ENCODE measurements at regions not wholly inside any gene's neighbourhood (a gene's known extent, or its start where the extent isn't known, plus 50 kb on each side); places are given as distances from the start of the nearest gene placed in this dataset.
A peak's percentile ranks its signal among the peaks of the same experiment; 100 is the strongest.

- Histone ChIP-seq H3K36me3 (ENCODE audit: control insufficient read depth in 1 of 2, insufficient read depth in 2 of 2, low read length in 2 of 2) (no peaks in the 10 kb centered on the region), H2AK5ac (ENCODE audit: low read length) (no peak overlapping the region), H3K9ac (ENCODE audit: low read length) (no peak overlapping the region), H3K4ac (ENCODE audit: low read depth, low read length) (no peak overlapping the region), H2AFZ (ENCODE audit: insufficient read depth, low read length, poor library complexity) (no peak overlapping the region), H3K4me3 (ENCODE audit: low read depth, low read length) (no peak overlapping the region), H3K14ac (ENCODE audit: low read length) (no peak overlapping the region), H3K79me1 (ENCODE audit: low read length) (no peaks in the 10 kb centered on the region), H3K27ac (ENCODE audit: low read depth, low read length) (no peak overlapping the region), H3K79me2 (ENCODE audit: control insufficient read depth, insufficient read depth, low read length, poor library complexity) (no peaks in the 10 kb centered on the region), H4K91ac (ENCODE audit: low read depth, low read length) (no peak overlapping the region), H2BK120ac (ENCODE audit: insufficient read depth, low read length, poor library complexity) (no peak overlapping the region), H4K12ac (ENCODE audit: low read depth, low read length) (no peak overlapping the region), H2BK5ac (ENCODE audit: low read depth, low read length, poor library complexity) (no peak overlapping the region), H4K8ac (ENCODE audit: low read depth, low read length) (no peak overlapping the region), H3K18ac (ENCODE audit: low read length) (no peak overlapping the region), H3K4me1 (ENCODE audit: control insufficient read depth in 1 of 2, insufficient read depth in 2 of 2, low read length in 2 of 2) (peaks cover 4% of the 10 kb centered on the region in 2 experiments), H3K9me3 (ENCODE audit: insufficient read depth, low read depth, low read length) (no peaks in the 10 kb centered on the region), H3K23ac (ENCODE audit: low read length) (no peak overlapping the region), H2BK12ac (ENCODE audit: low read length) (no peak overlapping the region), H3K4me2 (ENCODE audit: low read length) (no peak overlapping the region), H3K27me3 (ENCODE audit: insufficient read depth, low read length) (no peaks in the 10 kb centered on the region)
- no CpG with 5 or more reads among the region's 3 CpGs for WGBS (ENCODE audit: extremely low coverage, insufficient coverage, insufficient read length)
- DNase-seq = no peak
Observed at GRCh38 chr10:118867768-118868167, 113.0 kb upstream of the CACUL1 start.

GRCh38 chr10:118868589-118868988 lies 113.8 kb upstream of the CACUL1 start:
- Histone ChIP-seq H3K18ac (ENCODE audit: low read length) (no peak overlapping the region), H3K14ac (ENCODE audit: low read length) (no peak overlapping the region), H3K36me3 (ENCODE audit: control insufficient read depth in 1 of 2, insufficient read depth in 2 of 2, low read length in 2 of 2) (no peaks in the 10 kb centered on the region), H2AFZ (ENCODE audit: insufficient read depth, low read length, poor library complexity) (no peak overlapping the region), H3K4me1 (ENCODE audit: control insufficient read depth in 1 of 2, insufficient read depth in 2 of 2, low read length in 2 of 2) (peaks cover 4% of the 10 kb centered on the region in 2 experiments), H2BK12ac (ENCODE audit: low read length) (no peak overlapping the region), H4K8ac (ENCODE audit: low read depth, low read length) (no peak overlapping the region), H3K4me3 (ENCODE audit: low read depth, low read length) (no peak overlapping the region), H3K9me3 (ENCODE audit: insufficient read depth, low read depth, low read length) (no peaks in the 10 kb centered on the region), H3K9ac (ENCODE audit: low read length) (no peak overlapping the region), H4K12ac (ENCODE audit: low read depth, low read length) (no peak overlapping the region), H2BK120ac (ENCODE audit: insufficient read depth, low read length, poor library complexity) (no peak overlapping the region), H3K4me2 (ENCODE audit: low read length) (no peak overlapping the region), H3K27ac (ENCODE audit: low read depth, low read length) (no peak overlapping the region), H3K4ac (ENCODE audit: low read depth, low read length) (no peak overlapping the region), H2BK5ac (ENCODE audit: low read depth, low read length, poor library complexity) (no peak overlapping the region), H3K79me1 (ENCODE audit: low read length) (no peaks in the 10 kb centered on the region), H4K91ac (ENCODE audit: low read depth, low read length) (no peak overlapping the region), H3K79me2 (ENCODE audit: control insufficient read depth, insufficient read depth, low read length, poor library complexity) (no peaks in the 10 kb centered on the region), H3K23ac (ENCODE audit: low read length) (no peak overlapping the region), H3K27me3 (ENCODE audit: insufficient read depth, low read length) (no peaks in the 10 kb centered on the region), H2AK5ac (ENCODE audit: low read length) (no peak overlapping the region)
- WGBS (ENCODE audit: extremely low coverage, insufficient coverage, insufficient read length) = no CpG with 5 or more reads among the region's 5 CpGs
- peak in 1 of 2 donors; percentile 7 for DNase-seq

- Histone ChIP-seq H3K79me2 (ENCODE audit: control insufficient read depth, insufficient read depth, low read length, poor library complexity) (no peaks in the 10 kb centered on the region), H3K14ac (ENCODE audit: low read length) (no peak overlapping the region), H2BK12ac (ENCODE audit: low read length) (no peak overlapping the region), H3K23ac (ENCODE audit: low read length) (no peak overlapping the region), H3K4me1 (ENCODE audit: control insufficient read depth in 1 of 2, insufficient read depth in 2 of 2, low read length in 2 of 2) (peaks cover 4% of the 10 kb centered on the region in 2 experiments), H3K18ac (ENCODE audit: low read length) (no peak overlapping the region), H4K8ac (ENCODE audit: low read depth, low read length) (no peak overlapping the region), H4K91ac (ENCODE audit: low read depth, low read length) (no peak overlapping the region), H2BK5ac (ENCODE audit: low read depth, low read length, poor library complexity) (no peak overlapping the region), H3K4me2 (ENCODE audit: low read length) (no peak overlapping the region), H3K4ac (ENCODE audit: low read depth, low read length) (no peak overlapping the region), H2AFZ (ENCODE audit: insufficient read depth, low read length, poor library complexity) (no peak overlapping the region), H2BK120ac (ENCODE audit: insufficient read depth, low read length, poor library complexity) (no peak overlapping the region), H3K9me3 (ENCODE audit: insufficient read depth, low read depth, low read length) (no peaks in the 10 kb centered on the region), H3K9ac (ENCODE audit: low read length) (no peak overlapping the region), H3K27me3 (ENCODE audit: insufficient read depth, low read length) (no peaks in the 10 kb centered on the region), H2AK5ac (ENCODE audit: low read length) (no peak overlapping the region), H3K36me3 (ENCODE audit: control insufficient read depth in 1 of 2, insufficient read depth in 2 of 2, low read length in 2 of 2) (no peaks in the 10 kb centered on the region), H3K27ac (ENCODE audit: low read depth, low read length) (no peak overlapping the region), H3K79me1 (ENCODE audit: low read length) (no peaks in the 10 kb centered on the region), H4K12ac (ENCODE audit: low read depth, low read length) (no peak overlapping the region), H3K4me3 (ENCODE audit: low read depth, low read length) (no peak overlapping the region)
- no CpG with 5 or more reads among the region's 4 CpGs for WGBS (ENCODE audit: extremely low coverage, insufficient coverage, insufficient read length)
- DNase-seq = peak; percentile 89 to 95
Observed at GRCh38 chr10:118870467-118871243, 115.9 kb upstream of the CACUL1 start.

DNA sequence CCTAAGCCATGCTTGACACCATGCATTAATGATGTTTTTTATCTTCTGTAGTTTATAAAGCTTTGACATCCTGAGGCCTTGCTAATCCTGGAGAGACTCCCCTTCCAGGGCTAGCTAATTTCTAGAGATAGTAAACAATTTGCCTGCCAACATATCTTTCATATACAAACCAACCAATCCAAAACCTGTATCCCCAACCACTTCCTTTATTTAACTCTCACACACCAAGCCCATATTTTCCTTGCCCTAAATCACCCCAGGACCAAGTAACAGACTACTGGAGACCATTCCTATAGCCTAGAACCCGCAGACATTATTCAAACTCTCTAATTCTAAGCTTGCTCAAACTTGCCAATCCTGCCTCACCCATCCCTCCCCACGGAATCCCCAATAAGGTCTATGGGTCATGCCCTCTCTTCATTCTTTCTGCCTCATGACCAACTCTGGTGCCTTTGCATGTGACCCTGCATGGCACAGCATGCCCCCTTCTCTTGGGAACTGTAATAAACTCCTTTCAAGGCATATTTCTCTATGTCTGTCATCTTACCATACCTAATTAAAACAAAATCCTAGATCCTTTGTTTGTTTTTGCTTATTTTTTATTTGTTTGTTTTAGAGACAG lies 116.6 kb upstream of the CACUL1 start:
- Histone ChIP-seq H3K18ac (ENCODE audit: low read length) (no peak overlapping the region), H3K4me1 (ENCODE audit: control insufficient read depth in 1 of 2, insufficient read depth in 2 of 2, low read length in 2 of 2) (peaks cover 4% of the 10 kb centered on the region in 2 experiments), H2AK5ac (ENCODE audit: low read length) (no peak overlapping the region), H4K91ac (ENCODE audit: low read depth, low read length) (no peak overlapping the region), H3K4me2 (ENCODE audit: low read length) (no peak overlapping the region), H3K27me3 (ENCODE audit: insufficient read depth, low read length) (no peaks in the 10 kb centered on the region), H3K14ac (ENCODE audit: low read length) (no peak overlapping the region), H3K4me3 (ENCODE audit: low read depth, low read length) (no peak overlapping the region), H3K4ac (ENCODE audit: low read depth, low read length) (no peak overlapping the region), H2BK12ac (ENCODE audit: low read length) (no peak overlapping the region), H3K23ac (ENCODE audit: low read length) (no peak overlapping the region), H3K27ac (ENCODE audit: low read depth, low read length) (no peak overlapping the region), H3K9ac (ENCODE audit: low read length) (no peak overlapping the region), H4K12ac (ENCODE audit: low read depth, low read length) (no peak overlapping the region), H3K36me3 (ENCODE audit: control insufficient read depth in 1 of 2, insufficient read depth in 2 of 2, low read length in 2 of 2) (no peaks in the 10 kb centered on the region), H2BK120ac (ENCODE audit: insufficient read depth, low read length, poor library complexity) (no peak overlapping the region), H3K9me3 (ENCODE audit: insufficient read depth, low read depth, low read length) (no peaks in the 10 kb centered on the region), H4K8ac (ENCODE audit: low read depth, low read length) (no peak overlapping the region), H2AFZ (ENCODE audit: insufficient read depth, low read length, poor library complexity) (no peak overlapping the region), H3K79me2 (ENCODE audit: control insufficient read depth, insufficient read depth, low read length, poor library complexity) (no peaks in the 10 kb centered on the region), H3K79me1 (ENCODE audit: low read length) (no peaks in the 10 kb centered on the region), H2BK5ac (ENCODE audit: low read depth, low read length, poor library complexity) (no peak overlapping the region)
- no CpG with 5 or more reads among the region's 2 CpGs for WGBS (ENCODE audit: extremely low coverage, insufficient coverage, insufficient read length)
- DNase-seq = no peak

Measured in trophoblast cell (in vitro differentiated cells and primary cell).